ENCODE measurements at regions not wholly inside any gene's neighbourhood (a gene's known extent, or its start where the extent isn't known, plus 50 kb on each side); places are given as distances from the start of the nearest gene placed in this dataset.

DNA sequence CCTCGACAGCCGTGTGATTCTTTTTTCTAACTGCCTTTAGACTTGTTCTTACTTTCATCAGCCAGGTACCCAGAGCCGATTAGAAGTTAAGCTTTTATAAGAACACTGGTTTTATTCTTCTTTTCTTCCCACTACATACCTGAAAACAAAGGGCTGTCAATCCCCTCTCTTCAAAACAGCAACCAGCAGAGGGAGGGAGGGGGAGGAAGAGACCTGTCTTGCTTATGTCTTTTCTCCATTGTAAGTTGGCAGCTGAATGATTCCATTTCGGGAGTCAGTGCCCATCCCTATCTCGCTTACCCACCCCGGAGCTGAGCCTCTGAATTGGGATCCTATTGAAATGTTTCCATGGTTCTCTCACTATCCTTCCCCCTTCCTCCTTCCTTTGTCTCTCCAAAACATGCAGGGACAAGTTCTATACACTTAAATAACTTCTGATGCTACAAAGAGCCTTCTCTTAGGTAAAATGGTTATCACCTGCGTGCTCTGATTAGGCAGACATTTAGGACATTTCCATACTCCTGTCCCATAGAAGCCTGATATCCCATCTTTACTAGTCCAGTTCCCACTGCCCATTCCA lies 83.9 kb upstream of the WWC1 start:
- TF ChIP-seq ETV6 (conservative IDR thresholded peaks at IDR 0.05 in 1 of 2, IDR thresholded peaks at IDR 0.05 in 1 of 2; ENCODE audit: borderline replicate concordance in 1 of 2, low read depth in 1 of 2) (no peak), MXI1 (IDR thresholded peaks at IDR 0.05; ENCODE audit: low read depth, low read length) (no peak), POLR2A (IDR thresholded peaks at IDR 0.05; ENCODE audit: low read depth, low read length) (no peak), MEF2A (IDR thresholded peaks at IDR 0.05; ENCODE audit: insufficient read depth, low read depth, low read length) (no peak), FOS (IDR thresholded peaks at IDR 0.05; ENCODE audit: borderline replicate concordance, extremely low read depth, insufficient read length) (no peak), PML (IDR thresholded peaks at IDR 0.05; ENCODE audit: low read length) (no peak), TAF1 (IDR thresholded peaks at IDR 0.05; ENCODE audit: borderline replicate concordance, low read depth, low read length) (no peak)
- TF ChIP-seq, protein P1, sequence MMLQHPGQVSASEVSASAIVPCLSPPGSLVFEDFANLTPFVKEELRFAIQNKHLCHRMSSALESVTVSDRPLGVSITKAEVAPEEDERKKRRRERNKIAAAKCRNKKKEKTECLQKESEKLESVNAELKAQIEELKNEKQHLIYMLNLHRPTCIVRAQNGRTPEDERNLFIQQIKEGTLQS (IDR thresholded peaks at IDR 0.05; ENCODE audit: borderline replicate concordance, extremely low read depth, low read depth, low read length): no peak
- TF ChIP-seq, protein P2, sequence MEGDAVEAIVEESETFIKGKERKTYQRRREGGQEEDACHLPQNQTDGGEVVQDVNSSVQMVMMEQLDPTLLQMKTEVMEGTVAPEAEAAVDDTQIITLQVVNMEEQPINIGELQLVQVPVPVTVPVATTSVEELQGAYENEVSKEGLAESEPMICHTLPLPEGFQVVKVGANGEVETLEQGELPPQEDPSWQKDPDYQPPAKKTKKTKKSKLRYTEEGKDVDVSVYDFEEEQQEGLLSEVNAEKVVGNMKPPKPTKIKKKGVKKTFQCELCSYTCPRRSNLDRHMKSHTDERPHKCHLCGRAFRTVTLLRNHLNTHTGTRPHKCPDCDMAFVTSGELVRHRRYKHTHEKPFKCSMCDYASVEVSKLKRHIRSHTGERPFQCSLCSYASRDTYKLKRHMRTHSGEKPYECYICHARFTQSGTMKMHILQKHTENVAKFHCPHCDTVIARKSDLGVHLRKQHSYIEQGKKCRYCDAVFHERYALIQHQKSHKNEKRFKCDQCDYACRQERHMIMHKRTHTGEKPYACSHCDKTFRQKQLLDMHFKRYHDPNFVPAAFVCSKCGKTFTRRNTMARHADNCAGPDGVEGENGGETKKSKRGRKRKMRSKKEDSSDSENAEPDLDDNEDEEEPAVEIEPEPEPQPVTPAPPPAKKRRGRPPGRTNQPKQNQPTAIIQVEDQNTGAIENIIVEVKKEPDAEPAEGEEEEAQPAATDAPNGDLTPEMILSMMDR (IDR thresholded peaks at IDR 0.05 in 2 of 3, conservative IDR thresholded peaks at IDR 0.05 in 1 of 3; ENCODE audit: control insufficient read depth in 2 of 3, extremely low read depth in 1 of 3, insufficient read depth in 1 of 3, low read depth in 3 of 3, low read length in 3 of 3): no peak
- TF ChIP-seq, protein P3, sequence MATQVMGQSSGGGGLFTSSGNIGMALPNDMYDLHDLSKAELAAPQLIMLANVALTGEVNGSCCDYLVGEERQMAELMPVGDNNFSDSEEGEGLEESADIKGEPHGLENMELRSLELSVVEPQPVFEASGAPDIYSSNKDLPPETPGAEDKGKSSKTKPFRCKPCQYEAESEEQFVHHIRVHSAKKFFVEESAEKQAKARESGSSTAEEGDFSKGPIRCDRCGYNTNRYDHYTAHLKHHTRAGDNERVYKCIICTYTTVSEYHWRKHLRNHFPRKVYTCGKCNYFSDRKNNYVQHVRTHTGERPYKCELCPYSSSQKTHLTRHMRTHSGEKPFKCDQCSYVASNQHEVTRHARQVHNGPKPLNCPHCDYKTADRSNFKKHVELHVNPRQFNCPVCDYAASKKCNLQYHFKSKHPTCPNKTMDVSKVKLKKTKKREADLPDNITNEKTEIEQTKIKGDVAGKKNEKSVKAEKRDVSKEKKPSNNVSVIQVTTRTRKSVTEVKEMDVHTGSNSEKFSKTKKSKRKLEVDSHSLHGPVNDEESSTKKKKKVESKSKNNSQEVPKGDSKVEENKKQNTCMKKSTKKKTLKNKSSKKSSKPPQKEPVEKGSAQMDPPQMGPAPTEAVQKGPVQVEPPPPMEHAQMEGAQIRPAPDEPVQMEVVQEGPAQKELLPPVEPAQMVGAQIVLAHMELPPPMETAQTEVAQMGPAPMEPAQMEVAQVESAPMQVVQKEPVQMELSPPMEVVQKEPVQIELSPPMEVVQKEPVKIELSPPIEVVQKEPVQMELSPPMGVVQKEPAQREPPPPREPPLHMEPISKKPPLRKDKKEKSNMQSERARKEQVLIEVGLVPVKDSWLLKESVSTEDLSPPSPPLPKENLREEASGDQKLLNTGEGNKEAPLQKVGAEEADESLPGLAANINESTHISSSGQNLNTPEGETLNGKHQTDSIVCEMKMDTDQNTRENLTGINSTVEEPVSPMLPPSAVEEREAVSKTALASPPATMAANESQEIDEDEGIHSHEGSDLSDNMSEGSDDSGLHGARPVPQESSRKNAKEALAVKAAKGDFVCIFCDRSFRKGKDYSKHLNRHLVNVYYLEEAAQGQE (IDR thresholded peaks at IDR 0.05; ENCODE audit: low read depth, low read length): no peak

Data from GM12878 (cell line).